GM06990 (cell line): ENCODE measurements at regions not wholly inside any gene's neighbourhood (a gene's known extent, or its start where the extent isn't known, plus 50 kb on each side); places are given as distances from the start of the nearest gene placed in this dataset.

ENCODE experiments used
- DNase-seq: peaks from one replicate; pipeline ENCODE4 v3.0.0-alpha.2; 2011; ENCODE audit not compliant: insufficient read length; ENCODE audit errors: extremely low read depth
- H3K27me3 ChIP-seq: replicated peaks from 2 replicates; pipeline ENCODE4 v1.6.0; 2011; ENCODE audit warnings: low read length; ENCODE audit not compliant: control insufficient read depth, insufficient read depth
- H3K36me3 ChIP-seq: 2 replicates; pipeline ENCODE4 v1.5.1; 2011; ENCODE audit warnings: low read length; ENCODE audit not compliant: control insufficient read depth, insufficient read depth
- H3K4me3 ChIP-seq: replicated peaks from 2 replicates; pipeline ENCODE4 v1.5.1; 2011; ENCODE audit warnings: low read depth, mild to moderate bottlenecking, control low read depth, low read length
- TF ChIP-seq, protein P1 (sequence below): IDR thresholded peaks from 2 replicates; pipeline ENCODE4 v1.5.1; 2011; ENCODE audit warnings: low read length, control low read depth, mild to moderate bottlenecking, inconsistent platforms; ENCODE audit not compliant: insufficient read depth, poor library complexity, severe bottlenecking

DNA sequence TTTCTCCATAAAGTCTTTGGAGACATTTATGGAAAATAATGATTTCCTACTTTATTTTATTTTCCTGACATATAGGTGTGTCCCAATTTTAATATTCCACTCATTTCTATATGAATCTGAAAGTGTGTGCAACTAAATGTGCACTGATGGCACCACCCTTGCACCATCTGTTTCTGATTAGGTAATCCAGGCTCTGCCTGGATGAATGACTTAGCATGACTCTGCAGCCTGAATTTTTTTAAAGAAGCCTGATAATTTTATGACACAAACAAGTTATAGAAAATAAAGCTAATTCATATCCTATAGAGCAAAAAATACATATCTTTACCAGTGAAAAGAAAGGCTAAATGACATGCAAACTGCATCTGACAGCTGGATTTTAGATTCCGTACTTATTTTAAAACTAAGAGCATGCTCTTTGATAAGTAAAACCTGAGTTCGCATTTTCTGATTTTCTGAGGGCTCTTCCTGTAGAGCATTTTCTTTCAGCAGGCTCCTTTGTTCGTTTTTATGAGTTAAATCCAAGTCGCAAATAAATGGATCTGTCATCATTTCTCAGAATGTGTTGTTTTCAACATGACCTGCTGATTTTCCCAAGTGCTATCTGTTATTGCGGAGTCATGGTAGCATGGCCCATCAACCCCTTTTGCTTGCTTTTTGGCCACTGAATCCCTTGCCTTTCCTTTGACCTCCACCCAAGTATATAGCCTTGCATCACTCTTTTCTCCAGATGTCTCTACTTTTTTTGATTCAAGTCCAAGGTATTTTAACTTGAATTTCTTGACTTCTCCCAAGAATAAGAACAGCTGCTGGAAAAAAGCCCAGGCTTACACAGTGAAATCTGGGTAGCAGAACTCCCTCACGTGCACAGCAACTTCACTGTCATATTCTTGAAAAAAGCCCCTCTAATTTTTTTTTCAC lies 52.8 kb upstream of the LYPLAL1 start:
- H3K4me3 ChIP-seq: no peak overlapping the region
- H3K27me3 ChIP-seq: no peaks in the 10 kb centered on the region
- no peaks in the 10 kb centered on the region for H3K36me3 ChIP-seq
- no peak for DNase-seq
- TF ChIP-seq, protein P1, sequence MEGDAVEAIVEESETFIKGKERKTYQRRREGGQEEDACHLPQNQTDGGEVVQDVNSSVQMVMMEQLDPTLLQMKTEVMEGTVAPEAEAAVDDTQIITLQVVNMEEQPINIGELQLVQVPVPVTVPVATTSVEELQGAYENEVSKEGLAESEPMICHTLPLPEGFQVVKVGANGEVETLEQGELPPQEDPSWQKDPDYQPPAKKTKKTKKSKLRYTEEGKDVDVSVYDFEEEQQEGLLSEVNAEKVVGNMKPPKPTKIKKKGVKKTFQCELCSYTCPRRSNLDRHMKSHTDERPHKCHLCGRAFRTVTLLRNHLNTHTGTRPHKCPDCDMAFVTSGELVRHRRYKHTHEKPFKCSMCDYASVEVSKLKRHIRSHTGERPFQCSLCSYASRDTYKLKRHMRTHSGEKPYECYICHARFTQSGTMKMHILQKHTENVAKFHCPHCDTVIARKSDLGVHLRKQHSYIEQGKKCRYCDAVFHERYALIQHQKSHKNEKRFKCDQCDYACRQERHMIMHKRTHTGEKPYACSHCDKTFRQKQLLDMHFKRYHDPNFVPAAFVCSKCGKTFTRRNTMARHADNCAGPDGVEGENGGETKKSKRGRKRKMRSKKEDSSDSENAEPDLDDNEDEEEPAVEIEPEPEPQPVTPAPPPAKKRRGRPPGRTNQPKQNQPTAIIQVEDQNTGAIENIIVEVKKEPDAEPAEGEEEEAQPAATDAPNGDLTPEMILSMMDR: no peak

DNA sequence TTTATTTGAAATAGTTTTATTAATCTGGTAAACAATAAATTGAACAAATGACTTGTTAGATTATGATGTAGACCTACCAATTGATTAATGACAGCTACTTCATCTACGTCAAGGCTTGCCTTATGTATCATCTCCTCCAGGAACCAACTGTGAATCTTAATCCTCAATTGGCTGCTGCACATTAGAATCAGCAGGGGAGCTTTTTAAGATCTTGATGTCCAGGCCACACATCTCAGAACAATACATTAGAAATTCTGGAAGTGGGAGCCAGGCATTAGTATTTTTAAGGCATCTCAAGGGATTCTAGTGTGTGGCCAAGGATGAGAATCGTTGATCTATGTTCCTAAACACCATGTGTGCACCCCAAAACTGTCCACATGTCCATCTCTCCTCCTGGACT lies 52.0 kb upstream of the LYPLAL1 start:
- H3K36me3 ChIP-seq: no peaks in the 10 kb centered on the region
- H3K27me3 ChIP-seq: no peaks in the 10 kb centered on the region
- DNase-seq: no peak
- TF ChIP-seq, protein P1: no peak
- H3K4me3 ChIP-seq: no peak overlapping the region

DNA sequence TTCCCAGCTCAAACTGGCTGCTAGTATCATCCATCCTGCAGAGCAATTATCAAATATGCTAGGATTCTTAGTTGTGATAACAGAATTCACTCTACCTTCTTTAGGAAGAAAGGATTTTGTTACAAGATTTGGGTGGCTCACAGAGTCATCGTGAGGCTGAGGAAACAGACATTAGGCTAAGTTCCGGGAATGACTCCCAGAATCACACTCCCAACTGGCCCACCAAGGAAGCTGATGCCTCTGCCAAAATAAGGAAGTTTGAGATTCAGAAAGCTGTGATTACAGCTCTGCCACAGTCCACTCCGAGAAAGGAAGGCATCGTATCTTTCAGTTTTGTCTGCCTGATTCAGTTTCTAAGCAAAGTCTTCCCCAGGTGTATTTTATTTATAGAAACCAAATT lies 50.6 kb upstream of the LYPLAL1 start:
- Histone ChIP-seq H3K27me3 (no peaks in the 10 kb centered on the region), H3K36me3 (no peaks in the 10 kb centered on the region), H3K4me3 (no peak overlapping the region)
- no peak for DNase-seq
- TF ChIP-seq, protein P1: no peak
